AML-193 (cell line): ENCODE measurements at regions not wholly inside any gene's neighbourhood (a gene's known extent, or its start where the extent isn't known, plus 50 kb on each side); places are given as distances from the start of the nearest gene placed in this dataset.
"Not testable (repeated sequence)": the region's sequence is repeated elsewhere in the genome, so short reads cannot be mapped to it uniquely, and the experiment has no call there.

ENCODE experiments used
- DNase-seq, 2 experiments: peaks; one replicate each; lab custom pipeline; 2025; lab: John Stamatoyannopoulos, UW

- no peak for DNase-seq
These were observed 153.4 kb upstream of the CCDC150 start for GRCh38 chr2:196486146-196486545.

GRCh38 chr2:196487417-196487816, 152.1 kb upstream of the CCDC150 start:
- DNase-seq: no peak

DNA sequence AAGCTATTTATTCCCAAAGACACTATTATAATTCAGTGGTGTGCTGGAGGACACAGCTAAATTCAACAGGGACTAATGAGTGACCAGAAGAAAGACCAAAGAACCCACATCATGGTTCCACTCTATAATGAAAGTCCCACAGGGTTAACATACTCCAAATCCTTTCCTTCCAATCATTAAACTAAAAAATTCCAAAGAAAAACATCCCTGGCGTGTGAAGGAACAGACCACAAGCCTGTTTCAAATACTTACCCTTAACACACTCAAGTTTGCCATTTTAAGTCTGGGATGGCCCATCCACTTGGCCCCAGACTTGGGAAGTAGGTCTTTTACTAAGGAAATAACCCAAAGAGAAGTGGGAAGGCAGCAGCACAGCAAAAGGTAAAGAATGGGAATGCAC, 150.1 kb upstream of the CCDC150 start:
- no peak for DNase-seq

DNA sequence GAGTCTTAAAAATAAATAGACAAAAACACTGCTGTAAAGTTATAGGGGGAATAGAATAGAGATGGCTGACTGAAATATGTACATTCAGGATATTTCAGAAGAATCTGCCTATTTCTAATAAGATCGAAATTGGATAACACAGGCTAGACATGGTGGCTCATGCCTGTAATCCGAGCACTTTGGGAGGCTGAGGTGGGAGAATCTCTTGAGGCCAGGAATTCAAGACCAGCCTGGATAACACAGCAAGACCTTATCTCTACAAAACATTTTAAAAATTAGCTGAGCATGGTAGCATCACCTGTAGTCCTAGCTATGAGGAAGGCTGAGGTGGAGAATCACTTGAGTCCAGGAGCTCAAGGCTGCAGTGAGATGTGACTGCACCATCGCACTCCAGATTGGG, 146.6 kb upstream of the CCDC150 start:
- DNase-seq: no peak

GRCh38 chr2:196498962-196499361, 140.6 kb upstream of the CCDC150 start:
- no peak for DNase-seq

DNA sequence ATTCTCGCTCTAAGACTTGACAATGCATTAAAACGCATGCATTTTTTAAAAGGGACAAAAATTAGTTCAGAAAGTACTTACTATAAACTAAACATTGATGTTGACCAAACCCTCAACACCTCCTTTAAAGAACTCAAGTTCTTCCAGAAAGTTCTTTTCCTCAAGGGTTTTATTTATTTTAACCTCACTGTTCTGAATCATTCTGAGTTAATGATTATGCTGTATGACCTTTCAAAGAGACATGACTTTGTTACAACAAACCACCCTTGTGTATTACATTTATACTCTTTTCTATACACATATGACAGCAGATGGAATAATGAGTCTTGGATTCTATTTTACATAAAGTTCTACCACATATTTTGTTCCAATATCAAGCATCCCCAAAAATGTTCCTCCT, 139.8 kb upstream of the CCDC150 start:
- DNase-seq: no peak

DNA sequence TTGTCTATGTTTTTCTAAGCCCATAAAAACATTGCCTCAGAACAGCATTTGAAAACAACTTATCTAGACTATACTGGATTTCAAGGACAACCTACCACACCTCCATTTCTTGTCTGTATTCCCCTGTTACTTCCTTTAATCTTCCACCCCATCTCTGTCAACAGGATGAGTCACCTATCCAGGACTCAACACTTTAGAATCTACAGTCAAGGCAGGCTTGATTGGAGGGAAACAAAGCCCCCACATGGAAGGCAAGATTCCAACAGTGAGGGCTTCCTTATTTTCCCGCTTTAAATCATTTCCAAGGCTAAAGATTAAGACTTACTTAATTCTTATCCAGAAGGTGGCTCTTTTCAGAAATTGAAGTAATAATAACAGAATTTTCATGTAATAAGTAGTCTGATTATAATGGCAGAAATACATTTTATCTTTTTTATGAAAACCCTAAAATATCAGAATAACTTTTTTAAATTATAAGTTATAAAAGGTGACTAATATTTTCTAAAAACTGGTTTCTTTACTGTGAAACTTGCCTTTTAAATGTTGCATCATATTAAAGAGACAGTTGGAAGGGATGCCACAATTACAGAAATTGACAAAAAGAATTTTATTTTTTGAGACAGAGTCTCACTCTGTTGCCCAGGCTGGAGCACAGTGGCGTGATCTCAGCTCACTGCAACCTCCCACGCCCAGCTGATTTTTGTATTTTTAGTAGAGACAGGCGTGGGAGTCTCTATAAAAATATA, 138.7 kb upstream of the CCDC150 start:
- no peak for DNase-seq

- DNase-seq: no peak
These were observed 137.7 kb upstream of the CCDC150 start for GRCh38 chr2:196501836-196502235.

DNA sequence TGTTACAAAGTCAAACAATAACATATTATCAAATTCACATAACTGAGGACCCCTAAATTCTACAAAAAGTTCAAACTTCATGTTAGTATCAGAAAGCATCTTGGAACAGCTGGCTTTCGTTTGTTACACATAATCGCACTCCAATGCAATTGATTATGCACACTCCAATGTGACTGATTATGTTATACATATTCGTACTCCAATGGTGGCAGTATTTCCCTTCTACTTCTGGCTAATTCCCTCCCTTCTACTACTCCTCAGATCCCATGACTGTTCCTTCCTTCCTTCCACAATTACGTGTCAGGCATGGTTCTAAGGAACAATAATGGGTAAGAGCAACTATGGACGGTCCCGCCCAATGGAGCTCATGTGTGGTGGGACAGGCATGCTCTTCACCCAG, 137.1 kb upstream of the CCDC150 start:
- no peak for DNase-seq

GRCh38 chr2:196503398-196503797, 136.1 kb upstream of the CCDC150 start:
- no peak for DNase-seq

DNA sequence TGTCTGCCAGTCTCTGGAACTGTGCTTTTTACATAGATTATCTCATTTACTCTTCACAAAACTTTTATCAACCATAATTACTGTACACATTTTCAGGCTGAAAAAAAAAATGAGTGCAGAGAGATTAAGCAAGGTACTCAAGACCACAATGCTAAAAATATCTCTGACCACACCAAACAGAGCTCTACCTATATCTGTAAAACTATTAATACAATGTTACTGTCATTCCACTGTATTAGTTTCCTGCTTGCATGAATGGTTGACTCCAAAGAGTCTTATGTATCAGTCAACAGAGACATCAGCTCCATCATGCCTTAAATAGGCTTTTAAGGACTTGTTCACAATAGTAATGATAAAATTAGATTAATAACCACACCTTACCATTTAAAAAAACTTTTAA, 134.7 kb upstream of the CCDC150 start:
- DNase-seq: no peak

- DNase-seq: no peak
These were observed 129.3 kb upstream of the CCDC150 start for GRCh38 chr2:196510246-196510645.

GRCh38 chr2:196511258-196512168, 128.0 kb upstream of the CCDC150 start:
- DNase-seq: no peak

GRCh38 chr2:196513796-196514526, 125.6 kb upstream of the CCDC150 start:
- DNase-seq: no peak

DNA sequence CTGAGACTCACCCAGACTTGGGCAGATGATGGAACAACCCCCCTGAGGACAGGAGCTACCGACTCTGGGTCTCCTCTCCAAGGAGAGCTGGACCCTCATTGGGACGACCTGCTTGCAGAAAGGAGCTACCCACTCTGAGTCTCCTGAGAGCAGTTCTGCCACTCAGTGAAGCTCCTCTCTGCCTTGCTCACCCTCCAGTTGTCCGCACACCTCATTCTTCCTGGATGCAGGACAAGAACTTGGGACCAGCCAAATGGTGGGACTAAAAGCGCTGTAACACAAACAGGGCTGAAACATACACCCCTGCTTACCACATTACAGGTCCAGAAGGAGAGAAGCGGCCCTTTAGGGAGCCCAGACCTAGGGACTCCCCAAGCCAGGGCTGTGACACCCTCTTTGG, 124.9 kb upstream of the CCDC150 start:
- DNase-seq: no peak

DNA sequence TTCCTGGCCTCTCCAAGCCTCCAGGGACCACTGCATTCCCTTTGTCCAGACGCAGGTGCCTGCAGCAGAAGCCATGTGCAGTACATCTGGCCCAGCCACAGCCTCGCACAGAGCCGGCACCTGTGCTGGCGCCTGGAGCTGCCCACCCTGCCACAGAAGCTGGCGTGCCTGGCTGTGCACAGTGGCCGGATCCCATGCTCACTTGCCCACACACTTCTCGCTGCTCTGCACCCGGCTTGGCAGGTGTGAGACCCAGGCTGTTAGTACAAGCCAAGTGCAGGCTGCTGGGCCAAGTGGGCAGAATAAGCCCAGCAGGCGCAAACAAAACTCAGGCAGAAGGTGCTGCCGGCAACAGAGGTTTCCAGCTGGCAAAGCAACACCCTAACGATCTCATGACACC, 124.5 kb upstream of the CCDC150 start:
- no peak for DNase-seq

- DNase-seq: no peak
These were observed 123.9 kb upstream of the CCDC150 start for GRCh38 chr2:196515608-196516007.

- DNase-seq: no peak
These were observed 123.0 kb upstream of the CCDC150 start for GRCh38 chr2:196516564-196516963.

DNA sequence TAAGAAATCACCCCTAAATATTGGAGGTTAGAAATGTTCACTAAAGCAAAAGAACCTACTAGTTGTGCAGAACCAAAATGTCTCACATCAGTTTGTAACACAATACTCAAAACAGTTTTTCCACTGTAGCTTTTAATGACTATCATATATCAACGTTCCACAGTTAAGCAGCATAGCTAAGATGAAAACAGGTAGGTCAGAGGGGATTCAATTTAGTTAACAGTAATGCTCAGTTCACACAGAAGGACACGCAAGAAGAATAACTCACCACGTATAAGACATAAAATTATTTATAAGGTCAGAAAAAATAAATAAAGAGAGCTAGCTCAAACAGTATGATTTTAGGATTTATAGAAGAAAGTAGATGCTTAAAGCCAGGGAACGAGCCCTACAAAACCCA, 118.9 kb upstream of the CCDC150 start:
- no peak for DNase-seq

GRCh38 chr2:196526981-196527725, 112.4 kb upstream of the CCDC150 start:
- DNase-seq: not testable (repeated sequence)

- no peak for DNase-seq
These were observed 110.9 kb upstream of the CCDC150 start for GRCh38 chr2:196528486-196529223.
